ENCODE measurements at regions not wholly inside any gene's neighbourhood (a gene's known extent, or its start where the extent isn't known, plus 50 kb on each side); places are given as distances from the start of the nearest gene placed in this dataset.

- ChIA-PET CTCF (interaction anchor here (1.4 kb wide), 1 partner anchor 85 kb away, joined by 6 read pairs; no protein-coding TSS in a partner anchor), POLR2A (no interaction called here)
- H3K27me3 Mint-ChIP-seq (ENCODE audit: low read depth) = no peaks in the 10 kb centered on the region
- no peak overlapping the region for H3K27ac Mint-ChIP-seq
- H3K4me1 Mint-ChIP-seq = peaks cover 9% of the 10 kb centered on the region
- no peak overlapping the region for H3K4me3 Mint-ChIP-seq
- ATAC-seq (no peak), DNase-seq (ENCODE audit: low spot score) (no peak)
- TF ChIP-seq ATF1 (CRISPR knock-in tag; IDR thresholded peaks at IDR 0.05) (no peak), ZNF416 (CRISPR knock-in tag; IDR thresholded peaks at IDR 0.05) (no peak), TCF7 (CRISPR knock-in tag; IDR thresholded peaks at IDR 0.05; ENCODE audit: low read depth) (no peak), E2F4 (CRISPR knock-in tag; IDR thresholded peaks at IDR 0.05; ENCODE audit: borderline replicate concordance, low read depth) (no peak), ZNF423 (CRISPR knock-in tag; IDR thresholded peaks at IDR 0.05) (no peak), E2F1 (CRISPR knock-in tag; IDR thresholded peaks at IDR 0.05) (no peak), STAT6 (CRISPR knock-in tag; conservative IDR thresholded peaks at IDR 0.05; ENCODE audit: low read depth) (no peak)
- H3K9me3 Mint-ChIP-seq = no peaks in the 10 kb centered on the region
- H3K36me3 Mint-ChIP-seq = no peaks in the 10 kb centered on the region
Measured at GRCh38 chr14:104388011-104388521, 191.5 kb upstream of the C14orf180 start.

- Mint-ChIP-seq H3K27ac (no peak overlapping the region), H3K36me3 (no peaks in the 10 kb centered on the region), H3K9me3 (no peaks in the 10 kb centered on the region), H3K4me1 (peaks cover 9% of the 10 kb centered on the region), H3K4me3 (no peak overlapping the region), H3K27me3 (ENCODE audit: low read depth) (no peaks in the 10 kb centered on the region)
- ATAC-seq (no peak), DNase-seq (ENCODE audit: low spot score) (no peak)
- ChIA-PET CTCF (no interaction called here), POLR2A (no interaction called here)
- TF ChIP-seq TP53 (CRISPR knock-in tag; IDR thresholded peaks at IDR 0.05) = no peak
- TF ChIP-seq ZNF121 (CRISPR knock-in tag; IDR thresholded peaks at IDR 0.05) = no peak
Measured at GRCh38 chr14:104388541-104389325, 190.8 kb upstream of the C14orf180 start.

DNA sequence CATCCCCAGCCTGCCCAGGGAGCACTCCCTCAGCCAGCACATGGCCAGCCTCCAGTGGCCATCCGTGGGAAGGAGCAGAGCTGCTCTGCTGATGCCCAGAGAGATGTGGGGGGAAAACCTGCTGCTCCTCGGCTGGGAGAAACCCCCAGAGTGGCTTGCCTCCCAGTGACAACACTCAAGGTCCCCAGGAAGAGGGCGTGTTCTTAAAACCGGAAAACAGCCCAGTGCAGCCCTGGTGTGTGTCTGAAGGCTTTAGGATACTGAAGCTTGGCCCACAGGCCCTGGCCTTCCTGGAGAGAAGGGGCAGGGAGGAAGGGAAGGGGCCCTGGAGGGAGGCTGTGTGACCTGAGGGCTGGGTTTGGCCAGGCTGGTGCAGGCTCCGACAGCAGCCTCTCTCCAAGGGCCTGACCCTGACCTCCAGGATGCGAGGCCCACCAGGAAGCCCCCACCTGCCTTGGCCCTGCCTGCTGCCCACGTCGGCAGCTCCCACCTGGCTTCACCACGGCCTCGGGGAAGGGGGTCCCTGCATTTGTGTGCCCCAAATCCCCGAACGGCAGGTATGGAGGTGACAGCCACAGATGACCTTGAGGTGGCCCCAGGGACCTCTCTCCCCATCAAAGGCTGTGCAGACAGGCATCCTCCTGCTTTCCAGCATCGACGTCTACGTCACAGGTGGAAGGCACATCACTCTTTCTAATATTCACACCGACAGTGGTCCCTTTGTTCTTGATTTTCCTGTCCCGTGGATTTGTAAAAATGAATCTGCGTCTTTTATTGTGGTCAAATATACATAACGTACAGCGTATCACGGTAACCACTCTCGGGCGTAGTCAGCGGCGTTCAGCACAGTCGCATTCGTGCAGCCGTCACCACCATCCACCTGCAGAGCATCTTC lies 190.0 kb upstream of the C14orf180 start:
- Mint-ChIP-seq H3K36me3 (no peaks in the 10 kb centered on the region), H3K4me3 (no peak overlapping the region), H3K27me3 (ENCODE audit: low read depth) (no peaks in the 10 kb centered on the region), H3K27ac (peak overlapping the region; percentile 45; the same call in 1 of the 2 replicates), H3K9me3 (no peaks in the 10 kb centered on the region), H3K4me1 (peaks cover 9% of the 10 kb centered on the region)
- POLR2A ChIA-PET = no interaction called here
- DNase-seq (ENCODE audit: low spot score) = no peak
- ATAC-seq = no peak
- TF ChIP-seq ETV6 (CRISPR knock-in tag; IDR thresholded peaks at IDR 0.05) = no peak
- TF ChIP-seq, protein P1, sequence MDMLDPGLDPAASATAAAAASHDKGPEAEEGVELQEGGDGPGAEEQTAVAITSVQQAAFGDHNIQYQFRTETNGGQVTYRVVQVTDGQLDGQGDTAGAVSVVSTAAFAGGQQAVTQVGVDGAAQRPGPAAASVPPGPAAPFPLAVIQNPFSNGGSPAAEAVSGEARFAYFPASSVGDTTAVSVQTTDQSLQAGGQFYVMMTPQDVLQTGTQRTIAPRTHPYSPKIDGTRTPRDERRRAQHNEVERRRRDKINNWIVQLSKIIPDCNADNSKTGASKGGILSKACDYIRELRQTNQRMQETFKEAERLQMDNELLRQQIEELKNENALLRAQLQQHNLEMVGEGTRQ (CRISPR knock-in tag; IDR thresholded peaks at IDR 0.05) = no peak
- TF ChIP-seq, protein P2, sequence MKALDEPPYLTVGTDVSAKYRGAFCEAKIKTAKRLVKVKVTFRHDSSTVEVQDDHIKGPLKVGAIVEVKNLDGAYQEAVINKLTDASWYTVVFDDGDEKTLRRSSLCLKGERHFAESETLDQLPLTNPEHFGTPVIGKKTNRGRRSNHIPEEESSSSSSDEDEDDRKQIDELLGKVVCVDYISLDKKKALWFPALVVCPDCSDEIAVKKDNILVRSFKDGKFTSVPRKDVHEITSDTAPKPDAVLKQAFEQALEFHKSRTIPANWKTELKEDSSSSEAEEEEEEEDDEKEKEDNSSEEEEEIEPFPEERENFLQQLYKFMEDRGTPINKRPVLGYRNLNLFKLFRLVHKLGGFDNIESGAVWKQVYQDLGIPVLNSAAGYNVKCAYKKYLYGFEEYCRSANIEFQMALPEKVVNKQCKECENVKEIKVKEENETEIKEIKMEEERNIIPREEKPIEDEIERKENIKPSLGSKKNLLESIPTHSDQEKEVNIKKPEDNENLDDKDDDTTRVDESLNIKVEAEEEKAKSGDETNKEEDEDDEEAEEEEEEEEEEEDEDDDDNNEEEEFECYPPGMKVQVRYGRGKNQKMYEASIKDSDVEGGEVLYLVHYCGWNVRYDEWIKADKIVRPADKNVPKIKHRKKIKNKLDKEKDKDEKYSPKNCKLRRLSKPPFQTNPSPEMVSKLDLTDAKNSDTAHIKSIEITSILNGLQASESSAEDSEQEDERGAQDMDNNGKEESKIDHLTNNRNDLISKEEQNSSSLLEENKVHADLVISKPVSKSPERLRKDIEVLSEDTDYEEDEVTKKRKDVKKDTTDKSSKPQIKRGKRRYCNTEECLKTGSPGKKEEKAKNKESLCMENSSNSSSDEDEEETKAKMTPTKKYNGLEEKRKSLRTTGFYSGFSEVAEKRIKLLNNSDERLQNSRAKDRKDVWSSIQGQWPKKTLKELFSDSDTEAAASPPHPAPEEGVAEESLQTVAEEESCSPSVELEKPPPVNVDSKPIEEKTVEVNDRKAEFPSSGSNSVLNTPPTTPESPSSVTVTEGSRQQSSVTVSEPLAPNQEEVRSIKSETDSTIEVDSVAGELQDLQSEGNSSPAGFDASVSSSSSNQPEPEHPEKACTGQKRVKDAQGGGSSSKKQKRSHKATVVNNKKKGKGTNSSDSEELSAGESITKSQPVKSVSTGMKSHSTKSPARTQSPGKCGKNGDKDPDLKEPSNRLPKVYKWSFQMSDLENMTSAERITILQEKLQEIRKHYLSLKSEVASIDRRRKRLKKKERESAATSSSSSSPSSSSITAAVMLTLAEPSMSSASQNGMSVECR (CRISPR knock-in tag; IDR thresholded peaks at IDR 0.05; ENCODE audit: borderline replicate concordance) = no peak
- TF ChIP-seq ZNF219 (CRISPR knock-in tag; IDR thresholded peaks at IDR 0.05; ENCODE audit: borderline replicate concordance) = no peak
- TF ChIP-seq, protein P3, sequence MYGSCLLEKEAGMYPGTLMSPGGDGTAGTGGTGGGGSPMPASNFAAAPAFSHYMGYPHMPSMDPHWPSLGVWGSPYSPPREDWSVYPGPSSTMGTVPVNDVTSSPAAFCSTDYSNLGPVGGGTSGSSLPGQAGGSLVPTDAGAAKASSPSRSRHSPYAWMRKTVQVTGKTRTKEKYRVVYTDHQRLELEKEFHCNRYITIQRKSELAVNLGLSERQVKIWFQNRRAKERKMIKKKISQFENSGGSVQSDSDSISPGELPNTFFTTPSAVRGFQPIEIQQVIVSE (CRISPR knock-in tag; IDR thresholded peaks at IDR 0.05; ENCODE audit: borderline replicate concordance) = no peak
- TF ChIP-seq FOXK1 (CRISPR knock-in tag; IDR thresholded peaks at IDR 0.05) = no peak
- no peak for TF ChIP-seq ZNF263 (CRISPR knock-in tag; IDR thresholded peaks at IDR 0.05; ENCODE audit: low read depth)
- CTCF ChIA-PET = no interaction called here

Data from WTC11 (cell line).